ENCODE measurements at regions not wholly inside any gene's neighbourhood (a gene's known extent, or its start where the extent isn't known, plus 50 kb on each side); places are given as distances from the start of the nearest gene placed in this dataset.
A peak's percentile ranks its signal among the peaks of the same experiment; 100 is the strongest.

GRCh38 chr19:30091856-30092255 is 149.8 kb downstream of the URI1 start (continued):
- no peak for TF ChIP-seq CTCF (IDR thresholded peaks at IDR 0.05 in 2 of 3, conservative IDR thresholded peaks at IDR 0.05 in 1 of 3; ENCODE audit: borderline replicate concordance in 1 of 3, insufficient read depth in 1 of 3, low read depth in 2 of 3, low read length in 2 of 3)
- no peak for TF ChIP-seq CEBPB (IDR thresholded peaks at IDR 0.05; ENCODE audit: low read depth)
- no peak for TF ChIP-seq ZNF274 (IDR thresholded peaks at IDR 0.05; ENCODE audit: low read depth, low read length)

- BruUV-seq (replicated peaks) = no TSS peak
- H3K4me2 ChIP-seq (ENCODE audit: low read length) = no peak overlapping the region
- no peak overlapping the region for H3K4me3 ChIP-seq (replicated peaks in 1 of 2; ENCODE audit: low read depth in 1 of 2, low read length in 2 of 2)
- no peak overlapping the region for H3K9ac ChIP-seq (ENCODE audit: low read length)
- intact Hi-C loops (cut with micrococcal nuclease) = no loop called here
- no peaks in the 10 kb centered on the region for H3K27me3 ChIP-seq (ENCODE audit: insufficient read depth, low read length)
- H3K9me3 ChIP-seq (ENCODE audit: control insufficient read depth in 1 of 2, insufficient read depth in 1 of 2, low read depth in 1 of 2, low read length in 2 of 2) = no peaks in the 10 kb centered on the region
- DNase-seq (ENCODE audit: low read depth, low spot score) (no peak), ATAC-seq (peak; percentile 59)
- no peaks in the 10 kb centered on the region for H3K9me2 ChIP-seq (ENCODE audit: insufficient read depth)
- H3K79me2 ChIP-seq (ENCODE audit: insufficient read depth, low read length) = no peaks in the 10 kb centered on the region
- H2AFZ ChIP-seq (ENCODE audit: low read depth, low read length, poor library complexity, severe bottlenecking) = no peak overlapping the region
- TF ChIP-seq MAX (IDR thresholded peaks at IDR 0.05) = no peak
- H3K36me3 ChIP-seq (ENCODE audit: control insufficient read depth in 1 of 2, insufficient read depth in 2 of 2, low read length in 2 of 2) = no peaks in the 10 kb centered on the region
- H4K20me1 ChIP-seq (ENCODE audit: insufficient read depth) = no peaks in the 10 kb centered on the region
- H3K27ac ChIP-seq (ENCODE audit: low read depth, low read length) = no peak overlapping the region
- no peaks in the 10 kb centered on the region for H3K4me1 ChIP-seq (ENCODE audit: control insufficient read depth in 1 of 2, insufficient read depth in 2 of 2, low read length in 2 of 2)
- ChIA-PET RAD21 (ENCODE audit: low non-redundant PET in 1 of 2, low total read pairs in 2 of 2, uncharacterized antibody in 2 of 2, unreplicated experiment in 2 of 2) (no interaction called here), CTCF (no interaction called here), POLR2A (no interaction called here)
These were observed 150.9 kb downstream of the URI1 start for GRCh38 chr19:30092721-30093569.
